ENCODE measurements at regions not wholly inside any gene's neighbourhood (a gene's known extent, or its start where the extent isn't known, plus 50 kb on each side); places are given as distances from the start of the nearest gene placed in this dataset.

DNA sequence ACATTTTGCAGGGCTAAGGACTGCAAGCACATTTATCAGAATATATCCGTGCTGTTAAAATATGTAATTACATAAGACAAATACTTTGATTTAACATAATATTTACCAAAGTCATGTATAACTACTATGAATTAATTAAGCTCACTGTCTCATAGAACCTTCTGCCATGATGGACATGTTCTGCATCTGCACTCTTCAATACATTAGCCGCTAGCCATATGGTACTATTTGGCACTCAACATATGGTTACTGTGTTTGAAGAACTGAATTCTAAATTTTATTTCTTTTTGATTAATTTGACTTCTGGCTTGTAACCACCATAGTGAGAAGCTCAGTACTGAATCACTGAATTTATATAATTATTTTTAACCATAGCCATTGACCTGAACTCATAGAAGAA is 427.0 kb upstream of the TRAM1L1 start:
- no peak for DNase-seq (ENCODE audit: low read depth)
- no peak for TF ChIP-seq MYC (IDR thresholded peaks at IDR 0.05; ENCODE audit: low read depth, low read length)
- no peak for TF ChIP-seq POLR2A (IDR thresholded peaks at IDR 0.05; ENCODE audit: extremely low read depth, insufficient read length)
- TF ChIP-seq, protein P1, sequence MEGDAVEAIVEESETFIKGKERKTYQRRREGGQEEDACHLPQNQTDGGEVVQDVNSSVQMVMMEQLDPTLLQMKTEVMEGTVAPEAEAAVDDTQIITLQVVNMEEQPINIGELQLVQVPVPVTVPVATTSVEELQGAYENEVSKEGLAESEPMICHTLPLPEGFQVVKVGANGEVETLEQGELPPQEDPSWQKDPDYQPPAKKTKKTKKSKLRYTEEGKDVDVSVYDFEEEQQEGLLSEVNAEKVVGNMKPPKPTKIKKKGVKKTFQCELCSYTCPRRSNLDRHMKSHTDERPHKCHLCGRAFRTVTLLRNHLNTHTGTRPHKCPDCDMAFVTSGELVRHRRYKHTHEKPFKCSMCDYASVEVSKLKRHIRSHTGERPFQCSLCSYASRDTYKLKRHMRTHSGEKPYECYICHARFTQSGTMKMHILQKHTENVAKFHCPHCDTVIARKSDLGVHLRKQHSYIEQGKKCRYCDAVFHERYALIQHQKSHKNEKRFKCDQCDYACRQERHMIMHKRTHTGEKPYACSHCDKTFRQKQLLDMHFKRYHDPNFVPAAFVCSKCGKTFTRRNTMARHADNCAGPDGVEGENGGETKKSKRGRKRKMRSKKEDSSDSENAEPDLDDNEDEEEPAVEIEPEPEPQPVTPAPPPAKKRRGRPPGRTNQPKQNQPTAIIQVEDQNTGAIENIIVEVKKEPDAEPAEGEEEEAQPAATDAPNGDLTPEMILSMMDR (IDR thresholded peaks at IDR 0.05; ENCODE audit: low read depth, low read length) = no peak
- TF ChIP-seq, protein P2, sequence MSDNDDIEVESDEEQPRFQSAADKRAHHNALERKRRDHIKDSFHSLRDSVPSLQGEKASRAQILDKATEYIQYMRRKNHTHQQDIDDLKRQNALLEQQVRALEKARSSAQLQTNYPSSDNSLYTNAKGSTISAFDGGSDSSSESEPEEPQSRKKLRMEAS (IDR thresholded peaks at IDR 0.05; ENCODE audit: low read depth, low read length) = no peak
- no peak overlapping the region for H3K4me3 ChIP-seq (ENCODE audit: low read depth, low read length)

DNA sequence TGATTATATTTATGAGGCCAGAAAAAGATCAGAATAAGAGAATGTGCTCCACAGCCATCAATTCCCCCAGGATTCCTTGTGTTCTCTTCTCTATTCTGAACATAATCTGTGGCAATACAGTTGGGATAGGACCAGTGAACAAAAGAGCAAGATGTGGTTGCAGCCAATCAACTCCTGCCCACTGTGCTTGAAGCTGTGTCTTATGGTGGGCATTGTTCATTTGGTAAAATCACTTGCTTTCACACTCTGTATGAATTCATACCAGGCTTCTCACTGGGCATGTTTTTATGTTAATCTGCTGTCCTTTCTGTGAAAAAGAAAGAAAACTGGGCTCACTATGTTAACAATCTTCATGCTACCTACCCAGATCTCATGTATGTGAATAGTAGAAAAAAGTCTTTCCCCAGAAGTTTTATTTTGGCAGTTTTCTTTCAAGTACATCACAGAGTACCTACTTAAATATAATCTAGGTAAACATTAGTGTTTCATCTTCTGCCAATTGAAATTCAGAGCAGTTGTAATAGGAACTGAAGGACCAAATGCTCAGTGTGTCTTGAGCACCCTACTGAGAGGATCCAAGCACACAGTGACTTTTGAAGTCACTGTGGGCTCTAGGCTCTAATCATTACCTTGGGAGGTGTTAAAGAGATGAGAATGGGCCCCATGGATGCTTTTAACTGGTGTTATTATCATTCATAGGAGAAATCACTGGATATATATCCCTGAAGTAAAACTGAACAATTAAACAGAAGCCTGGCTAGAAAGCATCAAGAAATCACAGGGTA is 429.2 kb upstream of the TRAM1L1 start:
- no peak overlapping the region for H3K4me3 ChIP-seq (ENCODE audit: low read depth, low read length)
- DNase-seq (ENCODE audit: low read depth) = no peak
- no peak for TF ChIP-seq POLR2A (IDR thresholded peaks at IDR 0.05; ENCODE audit: extremely low read depth, insufficient read length)
- TF ChIP-seq, protein P1 (IDR thresholded peaks at IDR 0.05; ENCODE audit: low read depth, low read length) = no peak

DNA sequence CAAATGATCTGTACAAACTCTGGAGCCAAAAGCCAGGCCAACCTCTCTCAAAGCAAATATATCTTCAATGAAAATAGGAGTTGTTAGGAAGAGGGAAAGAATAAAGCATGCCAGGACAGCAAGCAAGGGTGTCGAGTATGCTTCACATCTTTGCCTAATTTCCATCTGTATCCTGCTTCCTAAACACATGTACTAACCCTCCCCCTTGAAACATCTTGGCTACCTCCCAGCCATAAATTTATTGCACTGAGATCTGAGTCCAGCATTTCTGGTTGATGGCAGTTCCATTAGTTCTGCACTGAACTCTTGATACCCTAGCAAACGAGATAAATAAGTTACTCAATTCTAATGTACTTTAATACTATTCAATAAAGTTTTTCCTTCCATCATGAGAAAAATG is 430.5 kb upstream of the TRAM1L1 start:
- no peak for DNase-seq (ENCODE audit: low read depth)
- no peak overlapping the region for H3K4me3 ChIP-seq (ENCODE audit: low read depth, low read length)
- TF ChIP-seq, protein P2 (IDR thresholded peaks at IDR 0.05; ENCODE audit: low read depth, low read length) = no peak
- TF ChIP-seq MYC (IDR thresholded peaks at IDR 0.05; ENCODE audit: low read depth, low read length) = no peak
- no peak for TF ChIP-seq POLR2A (IDR thresholded peaks at IDR 0.05; ENCODE audit: extremely low read depth, insufficient read length)
- TF ChIP-seq, protein P1 (IDR thresholded peaks at IDR 0.05; ENCODE audit: low read depth, low read length) = no peak

DNA sequence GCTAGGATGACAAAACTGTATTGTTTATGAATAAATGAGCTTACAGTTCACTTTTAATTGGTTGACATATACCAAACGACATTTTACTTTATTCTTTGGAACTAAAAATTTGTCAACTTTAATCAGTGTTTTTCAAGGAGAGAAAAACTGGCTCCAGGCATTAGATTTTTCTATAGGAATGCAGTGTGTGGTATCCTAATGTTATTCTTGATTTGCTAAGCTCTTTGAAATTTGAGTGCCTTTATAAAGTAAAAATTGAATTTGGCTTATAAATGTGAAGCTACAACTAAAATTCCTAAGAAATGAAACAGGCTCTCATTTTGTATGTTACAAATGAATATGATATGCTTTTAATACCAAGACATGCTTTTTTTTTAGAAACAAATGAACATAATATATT is 442.2 kb upstream of the TRAM1L1 start:
- TF ChIP-seq POLR2A (IDR thresholded peaks at IDR 0.05; ENCODE audit: extremely low read depth, insufficient read length) (no peak), MYC (IDR thresholded peaks at IDR 0.05; ENCODE audit: low read depth, low read length) (no peak)
- TF ChIP-seq, protein P2 (IDR thresholded peaks at IDR 0.05; ENCODE audit: low read depth, low read length) = no peak
- TF ChIP-seq, protein P1 (IDR thresholded peaks at IDR 0.05; ENCODE audit: low read depth, low read length) = no peak
- H3K4me3 ChIP-seq (ENCODE audit: low read depth, low read length) = no peak overlapping the region
- no peak for DNase-seq (ENCODE audit: low read depth)

DNA sequence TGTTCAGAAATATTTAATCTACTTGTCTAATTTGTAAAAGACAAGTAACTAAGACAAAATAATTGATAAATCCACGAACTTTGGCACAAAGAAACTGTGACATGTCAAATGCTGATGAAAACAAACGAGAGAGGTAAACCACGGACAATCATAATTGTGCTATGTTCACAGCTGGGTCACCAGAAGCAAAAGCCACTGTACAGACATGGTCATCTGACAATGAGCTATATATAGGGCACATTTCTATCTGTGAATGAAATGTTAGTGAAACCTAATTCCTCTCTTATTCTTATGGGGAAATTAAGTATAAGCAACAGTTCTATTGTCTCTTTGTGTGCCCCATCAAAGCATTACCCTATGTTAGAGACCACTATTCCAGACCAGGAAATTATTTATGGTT is 444.0 kb upstream of the TRAM1L1 start:
- H3K4me3 ChIP-seq (ENCODE audit: low read depth, low read length) = no peak overlapping the region
- DNase-seq (ENCODE audit: low read depth) = no peak
- TF ChIP-seq POLR2A (IDR thresholded peaks at IDR 0.05; ENCODE audit: extremely low read depth, insufficient read length) (no peak), MYC (IDR thresholded peaks at IDR 0.05; ENCODE audit: low read depth, low read length) (no peak)
- TF ChIP-seq, protein P2 (IDR thresholded peaks at IDR 0.05; ENCODE audit: low read depth, low read length) = no peak
- TF ChIP-seq, protein P1 (IDR thresholded peaks at IDR 0.05; ENCODE audit: low read depth, low read length) = no peak

Measured in NB4 (cell line).